HAP-1 (cell line): ENCODE measurements at regions not wholly inside any gene's neighbourhood (a gene's known extent, or its start where the extent isn't known, plus 50 kb on each side); places are given as distances from the start of the nearest gene placed in this dataset.

Experiments used
- DNase-seq, 2 experiments: peaks; one replicate each; pipeline ENCODE4 v3.0.0-alpha.2; 2016 to 2020; ENCODE audit warnings: low spot score in 2 of 2
- H3K27me3 ChIP-seq: fragments of 250-450 bp; sonication (Bioruptor Pico); 2 replicates; pipeline ENCODE4 v1.5.1; 2020; ENCODE audit warnings: low read depth, mild to moderate bottlenecking, moderate library complexity
- H3K36me3 ChIP-seq: fragments of 250-450 bp; sonication (Bioruptor Pico); replicated peaks from 2 replicates; pipeline ENCODE4 v1.5.1; 2020; ENCODE audit warnings: mild to moderate bottlenecking
- H3K4me1 ChIP-seq: fragments of 250-450 bp; sonication (Bioruptor Pico); 2 replicates; pipeline ENCODE4 v1.5.1; 2020; ENCODE audit warnings: mild to moderate bottlenecking
- H3K4me3 ChIP-seq: fragments of 250-450 bp; sonication (Bioruptor Pico); 2 replicates; pipeline ENCODE4 v1.5.1; 2020; ENCODE audit warnings: mild to moderate bottlenecking, moderate library complexity
- H3K9me3 ChIP-seq: fragments of 250-450 bp; sonication (Bioruptor Pico); 2 replicates; pipeline ENCODE4 v1.5.1; 2020; ENCODE audit warnings: mild to moderate bottlenecking, moderate library complexity
- in situ Hi-C: fragments of 300-500 bp; cut with MboI; formaldehyde crosslinking; loops from 3 replicates; pipeline ENCODE4 v1.14.3; 2020; ENCODE audit warnings: low sequenced_read_pairs, inconsistent platforms, mixed read lengths

DNA sequence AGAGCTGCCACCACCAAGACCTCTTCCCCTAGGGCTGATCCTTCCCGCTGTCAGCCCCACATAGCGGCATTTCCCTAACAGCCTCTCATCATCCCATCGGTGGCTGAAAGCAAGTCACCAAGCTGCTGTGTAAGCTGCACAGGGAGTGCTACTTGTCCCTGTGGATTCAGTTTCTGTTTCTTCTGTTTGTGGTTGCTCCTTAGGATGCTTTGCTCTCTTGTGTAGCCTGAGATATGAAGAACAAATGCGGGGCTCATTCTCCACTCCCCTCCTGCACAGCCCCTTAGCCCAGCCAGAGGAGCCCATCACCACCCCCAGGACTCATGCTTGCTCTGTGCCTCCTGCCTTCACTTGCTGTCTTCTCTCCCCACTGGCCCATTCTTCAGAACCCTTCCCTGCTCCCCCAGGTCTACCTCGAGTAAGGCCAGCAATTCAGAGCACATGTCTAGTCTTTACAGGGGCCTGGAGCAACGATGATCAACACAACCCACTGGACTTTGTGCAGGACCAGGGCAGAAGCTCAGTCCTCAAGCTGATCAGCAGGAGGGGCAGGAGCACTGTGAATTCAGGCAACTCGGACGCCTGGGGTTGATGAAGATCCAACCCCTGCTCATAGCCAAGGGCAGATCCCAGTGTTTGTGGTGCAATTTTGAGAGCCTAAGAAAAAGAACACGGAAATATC, 82.6 kb upstream of the GALNT2 start:
- Histone ChIP-seq H3K36me3 (no peaks in the 10 kb centered on the region), H3K4me3 (no peak overlapping the region), H3K4me1 (no peaks in the 10 kb centered on the region), H3K27me3 (peaks cover 3% of the 10 kb centered on the region; the same call in 1 of the 2 replicates), H3K9me3 (no peaks in the 10 kb centered on the region)
- in situ Hi-C loops, result no loop called here
- DNase-seq, result no peak

DNA sequence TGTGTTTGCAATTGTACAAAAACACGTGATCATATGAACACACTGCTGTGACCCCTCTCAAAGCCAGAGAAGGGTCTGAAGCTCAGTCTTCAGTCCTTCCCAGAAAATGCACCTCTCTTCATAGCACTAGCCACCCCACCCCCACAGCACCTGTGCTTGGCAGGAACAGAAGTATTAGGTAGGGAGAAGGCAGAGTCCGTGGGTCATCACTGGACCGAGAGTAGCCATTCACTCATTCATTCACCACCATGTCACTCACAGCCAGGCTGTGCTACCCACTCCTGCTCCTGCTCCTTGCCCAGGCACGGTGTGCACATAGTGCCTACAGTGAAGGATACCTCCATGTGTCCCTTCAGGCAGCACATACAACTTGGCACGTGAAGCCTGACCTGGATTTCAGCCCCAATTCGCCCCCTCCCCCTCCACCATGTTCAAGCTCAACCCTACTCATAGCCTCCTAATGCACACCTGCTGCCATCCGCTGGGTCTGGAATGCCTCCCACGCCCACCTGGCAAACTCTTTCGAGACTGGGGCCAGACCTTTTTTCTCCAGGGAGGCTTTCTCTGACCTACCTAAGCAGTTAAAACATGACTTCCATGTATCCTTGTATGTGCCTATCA, 81.9 kb upstream of the GALNT2 start:
- Histone ChIP-seq H3K4me1 (no peaks in the 10 kb centered on the region), H3K4me3 (no peak overlapping the region), H3K36me3 (no peaks in the 10 kb centered on the region), H3K9me3 (no peaks in the 10 kb centered on the region), H3K27me3 (peaks cover 3% of the 10 kb centered on the region; the same call in 1 of the 2 replicates)
- in situ Hi-C loops, result no loop called here
- DNase-seq, result no peak

DNA sequence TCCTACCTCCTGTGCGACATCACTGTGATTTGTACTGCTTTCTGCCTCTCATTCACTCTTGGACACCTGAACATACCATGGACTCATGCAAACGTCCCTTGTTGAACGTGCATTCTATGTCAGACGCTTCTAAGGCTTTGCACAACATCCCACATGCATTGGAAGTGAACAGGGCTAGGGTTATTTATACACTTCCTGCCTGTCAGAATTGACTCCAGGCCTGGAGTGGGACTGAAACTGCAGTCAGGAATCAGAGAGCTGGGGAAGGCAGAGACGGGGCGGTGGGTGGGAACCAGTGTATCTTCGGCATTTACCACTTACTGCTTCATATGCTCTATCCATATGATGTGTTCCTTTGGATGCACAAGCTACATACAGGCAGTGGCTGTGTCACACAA, 81.4 kb upstream of the GALNT2 start:
- H3K4me3 ChIP-seq, result no peak overlapping the region
- in situ Hi-C loops, result no loop called here
- no peaks in the 10 kb centered on the region for H3K36me3 ChIP-seq
- DNase-seq, result no peak
- no peaks in the 10 kb centered on the region for H3K4me1 ChIP-seq
- peaks cover 3% of the 10 kb centered on the region; the same call in 1 of the 2 replicates for H3K27me3 ChIP-seq
- H3K9me3 ChIP-seq, result no peaks in the 10 kb centered on the region

DNA sequence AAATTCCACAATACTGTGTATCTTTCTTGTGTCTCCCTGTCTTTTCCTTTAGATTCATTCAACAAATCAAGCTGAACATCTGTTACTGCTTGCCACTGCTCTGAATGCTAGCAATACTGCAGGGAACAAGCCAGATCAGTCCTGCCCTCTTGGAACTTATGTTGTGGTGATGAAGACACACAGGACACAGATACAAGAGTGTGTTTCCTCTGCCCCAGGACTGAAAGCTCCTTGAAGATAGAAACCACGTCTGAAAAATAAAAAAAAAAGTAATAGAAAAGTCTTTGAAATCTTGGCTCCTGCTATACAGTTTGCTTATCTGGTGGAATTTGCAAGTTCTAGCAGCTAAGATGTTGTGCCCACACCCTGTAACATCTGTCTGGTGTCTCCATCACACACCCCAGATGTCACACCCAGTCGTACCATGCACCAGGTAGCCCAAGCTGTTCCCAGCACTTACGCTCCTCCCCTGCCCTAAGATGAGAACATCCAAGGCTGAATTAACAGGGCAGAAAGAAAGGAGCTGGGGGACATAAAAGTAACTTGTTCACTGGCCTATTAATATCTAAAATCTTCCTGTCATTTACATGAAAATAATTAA, 80.2 kb upstream of the GALNT2 start:
- no peaks in the 10 kb centered on the region for H3K36me3 ChIP-seq
- DNase-seq, result no peak
- H3K4me3 ChIP-seq, result no peak overlapping the region
- in situ Hi-C loops, result no loop called here
- H3K27me3 ChIP-seq, result no peaks in the 10 kb centered on the region; the same call in 1 of the 2 replicates
- H3K9me3 ChIP-seq, result no peaks in the 10 kb centered on the region
- H3K4me1 ChIP-seq, result no peaks in the 10 kb centered on the region

DNA sequence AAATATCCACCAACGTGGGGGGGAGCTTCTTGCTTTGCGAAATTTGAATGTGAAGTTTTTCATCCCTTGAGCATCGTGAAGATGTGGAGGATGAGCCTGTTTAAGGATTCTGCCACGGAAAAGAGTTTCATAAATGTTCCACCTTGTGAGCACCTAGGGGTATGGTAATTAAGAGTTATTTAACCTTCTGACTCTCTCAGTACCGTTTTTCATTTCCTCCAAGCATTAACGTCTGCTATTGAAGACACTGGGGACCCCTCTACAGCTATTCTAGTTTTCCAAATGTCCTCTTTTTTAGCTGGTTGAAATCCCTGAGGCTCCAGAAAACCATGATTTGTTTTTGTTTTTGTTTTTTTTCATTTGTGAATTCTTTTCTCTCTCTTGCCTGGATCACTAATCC, 79.1 kb upstream of the GALNT2 start:
- Histone ChIP-seq H3K36me3 (no peaks in the 10 kb centered on the region), H3K4me1 (no peaks in the 10 kb centered on the region), H3K27me3 (no peaks in the 10 kb centered on the region; the same call in 1 of the 2 replicates), H3K4me3 (no peak overlapping the region), H3K9me3 (no peaks in the 10 kb centered on the region)
- in situ Hi-C loops, result no loop called here
- DNase-seq, result no peak

DNA sequence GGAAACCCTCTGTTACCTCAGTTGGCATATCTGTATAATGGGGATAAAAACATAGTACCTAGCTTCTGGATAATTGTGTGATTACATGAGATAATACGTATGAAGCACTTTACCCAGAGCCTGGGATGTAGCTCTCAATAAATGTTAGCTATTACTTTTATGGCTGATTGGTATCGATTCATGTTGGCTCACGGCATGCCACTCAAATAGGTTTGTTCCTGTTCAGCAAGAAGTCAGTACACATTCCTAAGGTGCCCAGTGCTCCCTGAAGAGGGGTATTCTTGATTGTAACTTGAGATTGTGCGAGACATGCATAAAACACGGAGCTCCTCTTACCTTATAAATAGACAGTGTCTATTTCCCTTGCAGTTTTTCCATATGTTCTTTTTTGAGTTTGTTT, 78.5 kb upstream of the GALNT2 start:
- Histone ChIP-seq H3K36me3 (no peaks in the 10 kb centered on the region), H3K4me1 (no peaks in the 10 kb centered on the region), H3K4me3 (no peak overlapping the region), H3K9me3 (no peaks in the 10 kb centered on the region), H3K27me3 (no peaks in the 10 kb centered on the region; the same call in 1 of the 2 replicates)
- no peak for DNase-seq
- in situ Hi-C loops, result no loop called here

DNA sequence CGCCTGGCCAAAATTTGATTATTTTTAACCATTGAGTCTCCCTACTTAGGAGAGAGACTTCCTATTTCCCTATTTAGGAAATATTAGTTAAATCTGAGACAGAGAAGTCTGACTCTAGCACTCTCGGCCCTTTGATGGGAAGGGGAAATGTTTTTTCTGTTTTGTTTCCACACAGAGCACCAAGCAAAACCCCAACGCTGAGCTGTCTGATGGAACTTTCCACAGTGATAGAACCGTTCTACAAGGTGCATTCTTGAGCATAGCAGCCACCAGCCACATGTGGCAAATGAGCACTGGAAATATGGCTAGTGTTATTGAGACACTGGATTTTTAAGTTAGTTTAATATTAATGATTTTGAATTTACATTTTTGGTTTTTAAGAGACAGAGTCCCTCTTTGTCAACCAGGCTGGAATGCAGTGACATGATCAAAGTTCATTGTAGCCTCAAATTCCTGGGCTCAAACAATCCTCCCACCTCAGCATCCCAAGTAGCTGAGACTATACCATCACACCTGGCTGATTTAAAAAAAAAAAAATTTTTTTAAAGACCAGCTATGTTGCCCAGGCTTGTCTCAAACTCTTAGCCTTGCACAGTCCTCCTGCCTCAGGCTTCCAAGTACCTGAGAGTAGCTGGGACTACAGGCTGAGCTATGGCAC, 77.3 kb upstream of the GALNT2 start:
- in situ Hi-C loops, result no loop called here
- DNase-seq, result no peak
- no peaks in the 10 kb centered on the region; the same call in 1 of the 2 replicates for H3K27me3 ChIP-seq
- H3K36me3 ChIP-seq, result no peaks in the 10 kb centered on the region
- H3K9me3 ChIP-seq, result no peaks in the 10 kb centered on the region
- H3K4me1 ChIP-seq, result no peaks in the 10 kb centered on the region
- no peak overlapping the region for H3K4me3 ChIP-seq

DNA sequence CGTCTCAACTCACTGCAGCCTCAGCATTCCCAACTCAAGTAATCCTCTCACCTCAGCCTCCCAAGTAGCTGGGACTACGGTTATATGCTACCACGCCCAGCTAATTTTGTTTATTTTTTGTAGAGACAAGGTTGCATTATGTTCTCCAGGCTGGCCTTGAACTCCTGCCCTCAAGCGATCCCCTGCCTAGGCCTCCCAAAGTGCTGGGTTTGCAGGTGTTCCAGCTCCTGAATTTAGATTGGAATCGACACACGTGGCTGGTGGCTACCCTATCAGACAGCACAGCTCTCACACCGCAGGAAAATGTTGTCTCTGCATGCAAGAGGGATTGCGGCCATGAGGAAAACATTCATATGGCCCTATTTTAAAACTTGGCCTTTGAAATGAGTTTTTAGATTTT, 76.7 kb upstream of the GALNT2 start:
- in situ Hi-C loops, result no loop called here
- Histone ChIP-seq H3K36me3 (no peaks in the 10 kb centered on the region), H3K9me3 (no peaks in the 10 kb centered on the region), H3K4me3 (no peak overlapping the region), H3K4me1 (no peaks in the 10 kb centered on the region), H3K27me3 (no peaks in the 10 kb centered on the region; the same call in 1 of the 2 replicates)
- no peak for DNase-seq

DNA sequence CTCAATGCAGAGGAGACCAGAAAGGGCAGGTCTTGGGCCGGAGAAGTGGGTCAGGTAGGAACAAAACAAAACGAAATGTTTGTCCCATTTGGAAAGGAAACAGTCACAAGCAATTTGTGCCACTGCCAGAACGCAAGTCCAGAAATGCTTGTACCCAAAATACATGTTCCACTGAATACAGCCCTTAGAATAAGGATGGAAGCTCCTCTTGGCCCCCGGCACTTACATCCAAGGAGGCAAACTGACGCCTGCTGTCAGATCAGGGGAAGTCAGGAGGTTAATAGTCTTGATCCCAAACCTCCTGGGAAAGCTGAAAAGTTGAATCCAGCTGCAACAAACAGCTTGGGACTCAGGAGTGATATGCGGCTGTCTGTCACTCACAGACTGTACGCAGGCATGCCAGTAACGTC, 75.9 kb upstream of the GALNT2 start:
- no peak for DNase-seq
- no peaks in the 10 kb centered on the region for H3K4me1 ChIP-seq
- no peaks in the 10 kb centered on the region; the same call in 1 of the 2 replicates for H3K27me3 ChIP-seq
- no peaks in the 10 kb centered on the region for H3K36me3 ChIP-seq
- in situ Hi-C loops, result no loop called here
- no peaks in the 10 kb centered on the region for H3K9me3 ChIP-seq
- no peak overlapping the region for H3K4me3 ChIP-seq

DNA sequence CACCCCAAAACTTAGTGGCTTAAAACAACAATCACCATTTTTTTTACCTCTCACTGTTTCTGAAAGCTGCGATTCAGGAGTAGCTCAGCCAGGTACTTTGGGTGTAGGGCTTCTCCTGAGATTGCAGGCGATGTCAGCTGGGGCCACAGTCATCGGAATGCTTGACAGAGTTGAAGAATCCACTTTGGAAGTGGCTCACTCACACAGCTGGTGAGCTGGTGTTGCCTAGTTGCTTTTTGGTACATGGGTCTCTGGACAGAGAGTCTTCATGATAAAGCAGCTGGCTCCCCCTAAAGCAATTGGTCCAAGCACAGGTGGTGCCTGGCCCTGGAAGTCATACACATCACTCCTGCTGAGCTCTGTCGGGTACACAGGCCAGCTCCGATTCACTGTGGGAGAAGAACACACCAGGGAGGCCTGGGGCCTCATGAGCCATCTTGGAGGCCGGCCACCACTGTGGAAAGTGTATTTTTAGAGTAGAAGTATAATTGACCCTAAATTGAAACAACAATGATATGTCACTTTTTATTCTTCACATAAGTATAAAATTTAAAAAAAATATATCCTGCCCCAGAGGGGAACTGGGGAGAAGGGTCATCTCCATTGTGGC, 75.2 kb upstream of the GALNT2 start:
- no peaks in the 10 kb centered on the region for H3K36me3 ChIP-seq
- no peak overlapping the region for H3K4me3 ChIP-seq
- DNase-seq, result no peak
- no peaks in the 10 kb centered on the region for H3K4me1 ChIP-seq
- no peaks in the 10 kb centered on the region; the same call in 1 of the 2 replicates for H3K27me3 ChIP-seq
- in situ Hi-C loops, result no loop called here
- no peaks in the 10 kb centered on the region for H3K9me3 ChIP-seq

DNA sequence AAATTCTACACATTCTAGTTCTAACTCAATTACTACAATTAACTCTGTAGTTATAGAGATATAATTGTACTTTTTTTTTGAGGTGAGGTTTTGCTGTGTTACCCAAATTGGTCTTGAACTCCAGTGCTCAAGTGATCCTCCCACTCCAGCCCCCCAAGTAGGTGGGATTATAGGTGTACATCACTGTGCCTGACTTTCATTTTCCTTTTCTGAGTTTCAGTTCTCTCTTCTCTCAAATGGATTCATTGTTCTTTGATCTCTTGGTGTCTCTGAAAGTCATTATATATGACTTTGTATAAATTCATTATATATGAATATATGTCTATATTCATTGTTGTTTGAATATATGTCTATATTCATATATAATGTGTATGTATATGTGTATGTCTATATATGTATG, 74.0 kb upstream of the GALNT2 start:
- Histone ChIP-seq H3K36me3 (no peaks in the 10 kb centered on the region), H3K4me1 (no peaks in the 10 kb centered on the region), H3K27me3 (no peaks in the 10 kb centered on the region), H3K9me3 (no peaks in the 10 kb centered on the region), H3K4me3 (no peak overlapping the region)
- in situ Hi-C loops, result no loop called here
- DNase-seq, result no peak

DNA sequence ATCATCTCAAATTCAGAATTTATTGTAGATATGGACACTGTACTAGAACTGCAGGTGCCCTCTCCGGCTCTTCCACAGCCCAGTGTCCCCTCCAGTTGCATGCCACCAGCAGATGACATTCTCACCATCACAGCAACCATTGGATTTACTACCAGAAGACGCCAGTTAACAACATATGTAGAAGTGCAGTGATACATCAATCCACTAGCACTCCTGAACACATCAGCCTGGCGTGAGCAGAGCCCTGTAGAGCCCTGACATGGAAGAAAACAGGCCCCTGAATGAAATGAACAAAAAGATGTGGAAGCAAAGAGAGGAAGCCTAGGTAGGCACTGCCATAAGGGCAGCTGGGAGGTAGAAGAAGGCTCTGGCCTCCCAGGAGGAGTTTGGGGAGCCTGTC, 73.1 kb upstream of the GALNT2 start:
- no peak for DNase-seq
- in situ Hi-C loops, result no loop called here
- Histone ChIP-seq H3K36me3 (no peaks in the 10 kb centered on the region), H3K4me1 (no peaks in the 10 kb centered on the region), H3K4me3 (no peak overlapping the region), H3K9me3 (no peaks in the 10 kb centered on the region), H3K27me3 (no peaks in the 10 kb centered on the region)

DNA sequence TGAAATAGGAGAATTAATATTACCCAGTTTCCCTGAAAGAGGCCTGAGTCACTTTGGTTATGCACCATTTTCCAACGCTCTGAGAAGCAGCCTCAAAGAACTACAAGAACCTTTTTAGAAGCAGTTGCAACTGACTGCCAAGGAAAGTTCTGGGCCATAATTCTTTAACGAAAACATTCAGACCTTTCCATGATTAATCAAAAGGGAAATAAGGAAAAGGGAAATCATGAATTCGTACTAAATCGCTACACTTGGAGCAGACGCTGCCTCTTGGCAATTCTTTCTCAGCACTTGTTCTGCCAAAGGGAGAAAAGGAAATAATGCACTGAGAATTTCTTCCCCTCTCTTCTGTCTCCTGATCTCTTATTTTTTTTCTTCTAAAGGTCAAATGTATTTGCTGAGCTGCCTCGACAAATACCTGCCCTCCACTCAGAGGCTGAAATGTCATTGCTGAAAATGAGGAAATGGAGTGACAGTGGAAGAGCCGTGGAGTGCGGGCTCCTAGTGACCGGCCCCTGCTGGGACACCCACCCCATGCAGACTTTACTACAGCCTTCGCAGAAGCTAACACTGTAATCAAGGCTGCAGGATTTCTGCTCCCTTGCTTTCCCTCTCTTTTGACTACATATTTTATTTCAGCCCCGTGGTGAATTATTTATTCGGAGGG, 67.9 kb upstream of the GALNT2 start:
- H3K36me3 ChIP-seq, result no peaks in the 10 kb centered on the region
- H3K4me3 ChIP-seq, result no peak overlapping the region
- H3K27me3 ChIP-seq, result no peaks in the 10 kb centered on the region
- no peaks in the 10 kb centered on the region for H3K4me1 ChIP-seq
- in situ Hi-C loops, result no loop called here
- no peak for DNase-seq
- H3K9me3 ChIP-seq, result no peaks in the 10 kb centered on the region
